K562 (cell line): ENCODE measurements at regions not wholly inside any gene's neighbourhood (a gene's known extent, or its start where the extent isn't known, plus 50 kb on each side); places are given as distances from the start of the nearest gene placed in this dataset.

ENCODE experiments used
- BCOR ChIP-seq: fragments of 450-650 bp; IDR thresholded peaks from 2 replicates; pipeline ENCODE4 v1.6.1; 2016
- EZH2 ChIP-seq: IDR thresholded peaks from 2 replicates; pipeline ENCODE4 v1.6.1; 2012; ENCODE audit warnings: low read depth, mild to moderate bottlenecking, inconsistent platforms, low read length, borderline replicate concordance
- HDAC6 ChIP-seq: IDR thresholded peaks from 2 replicates; pipeline ENCODE4 v1.6.1; 2012; ENCODE audit warnings: low read depth, mild to moderate bottlenecking, control low read depth, inconsistent platforms, low read length, moderate library complexity
- JUN ChIP-seq, 2 experiments: sonication (generic) in 1 of 2; formaldehyde crosslinking in 1 of 2; IDR thresholded peaks; 2 replicates each; pipeline versions ENCODE4 v1.6.1 to v1.8.0; 2012 to 2022; ENCODE audit warnings: borderline replicate concordance in 2 of 2, mild to moderate bottlenecking in 2 of 2, improper control_type of control experiment in 1 of 2, low read depth in 1 of 2, low read length in 1 of 2, missing genetic modification reagents in 1 of 2
- PHF8 ChIP-seq: fragments of 200-600 bp; sonication (generic); IDR thresholded peaks from 2 replicates; pipeline ENCODE4 v1.6.1; 2012; ENCODE audit warnings: mixed run types, mild to moderate bottlenecking, inconsistent platforms, low read length, moderate library complexity, borderline replicate concordance
- POLR2AphosphoS5 ChIP-seq: IDR thresholded peaks from 2 replicates; pipeline ENCODE4 v1.6.1; 2011; ENCODE audit warnings: mild to moderate bottlenecking, low read depth, low read length, moderate library complexity; ENCODE audit not compliant: control insufficient read depth, insufficient read depth
- XRCC5 ChIP-seq: fragments of 200-400 bp; formaldehyde crosslinking; IDR thresholded peaks from 2 replicates; pipeline ENCODE4 v1.6.1; 2017; ENCODE audit warnings: low read depth, mild to moderate bottlenecking, low read length
- ZNF217 ChIP-seq: sonication (generic); formaldehyde crosslinking; IDR thresholded peaks from 2 replicates; pipeline ENCODE4 v1.8.0; 2022; ENCODE audit warnings: mild to moderate bottlenecking, missing genetic modification reagents
- ZNF274 ChIP-seq: IDR thresholded peaks from 2 replicates; pipeline ENCODE4 v1.6.1; 2011; ENCODE audit warnings: low read depth, mild to moderate bottlenecking, low read length, moderate library complexity, borderline replicate concordance
- ZNF586 ChIP-seq: fragments of 450-650 bp; formaldehyde crosslinking; conservative IDR thresholded peaks from 2 replicates; pipeline ENCODE4 v1.4.0; 2020; ENCODE audit warnings: mild to moderate bottlenecking, moderate library complexity
- TF ChIP-seq, protein P1 (sequence below), 3 experiments: IDR thresholded peaks in 2 of 3; conservative IDR thresholded peaks in 1 of 3; 2 replicates each; pipeline ENCODE4 v1.5.1; 2011 to 2012; ENCODE audit warnings: low read length in 3 of 3, mild to moderate bottlenecking in 3 of 3, control low read depth in 2 of 3, improper control_type of control experiment in 1 of 3, inconsistent platforms in 1 of 3, low read depth in 1 of 3, mixed read lengths in 1 of 3, moderate library complexity in 1 of 3; ENCODE audit not compliant: insufficient read depth in 2 of 3
- TF ChIP-seq, protein P2 (sequence below): fragments of 250-450 bp; sonication (Bioruptor Pico); IDR thresholded peaks from 2 replicates; pipeline ENCODE4 v1.4.0; 2020; ENCODE audit warnings: mild to moderate bottlenecking, moderate library complexity
- TF ChIP-seq, protein P3 (sequence below): sonication (generic); formaldehyde crosslinking; IDR thresholded peaks from 2 replicates; pipeline ENCODE4 v1.8.0; 2022; ENCODE audit warnings: mild to moderate bottlenecking, low read depth, missing genetic modification reagents

DNA sequence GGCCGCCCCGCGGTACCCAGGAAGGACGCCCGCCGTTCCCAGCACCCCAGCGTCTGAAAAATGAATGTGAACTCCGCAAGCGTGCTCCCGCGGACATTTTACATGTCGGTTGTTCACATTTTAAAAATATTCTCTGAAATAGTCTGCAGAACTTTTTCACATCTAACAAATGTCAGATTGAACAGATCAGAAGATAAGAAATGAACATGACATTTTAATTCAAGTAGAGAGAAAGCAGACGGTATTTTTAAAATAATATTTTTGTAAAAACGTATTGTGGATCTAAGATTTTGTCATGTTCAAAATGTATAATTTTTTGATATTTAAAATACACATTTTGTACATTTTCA is 101.8 kb upstream of the DIO3 start:
- TF ChIP-seq HDAC6 = no peak
- no peak for TF ChIP-seq EZH2
- TF ChIP-seq, protein P1, sequence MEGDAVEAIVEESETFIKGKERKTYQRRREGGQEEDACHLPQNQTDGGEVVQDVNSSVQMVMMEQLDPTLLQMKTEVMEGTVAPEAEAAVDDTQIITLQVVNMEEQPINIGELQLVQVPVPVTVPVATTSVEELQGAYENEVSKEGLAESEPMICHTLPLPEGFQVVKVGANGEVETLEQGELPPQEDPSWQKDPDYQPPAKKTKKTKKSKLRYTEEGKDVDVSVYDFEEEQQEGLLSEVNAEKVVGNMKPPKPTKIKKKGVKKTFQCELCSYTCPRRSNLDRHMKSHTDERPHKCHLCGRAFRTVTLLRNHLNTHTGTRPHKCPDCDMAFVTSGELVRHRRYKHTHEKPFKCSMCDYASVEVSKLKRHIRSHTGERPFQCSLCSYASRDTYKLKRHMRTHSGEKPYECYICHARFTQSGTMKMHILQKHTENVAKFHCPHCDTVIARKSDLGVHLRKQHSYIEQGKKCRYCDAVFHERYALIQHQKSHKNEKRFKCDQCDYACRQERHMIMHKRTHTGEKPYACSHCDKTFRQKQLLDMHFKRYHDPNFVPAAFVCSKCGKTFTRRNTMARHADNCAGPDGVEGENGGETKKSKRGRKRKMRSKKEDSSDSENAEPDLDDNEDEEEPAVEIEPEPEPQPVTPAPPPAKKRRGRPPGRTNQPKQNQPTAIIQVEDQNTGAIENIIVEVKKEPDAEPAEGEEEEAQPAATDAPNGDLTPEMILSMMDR (IDR thresholded peaks at IDR 0.05 in 2 of 3, conservative IDR thresholded peaks at IDR 0.05 in 1 of 3; ENCODE audit: insufficient read depth in 2 of 3, low read depth in 1 of 3, low read length in 3 of 3) = no peak
- TF ChIP-seq JUN (IDR thresholded peaks at IDR 0.05; ENCODE audit: borderline replicate concordance, low read depth, low read length) = no peak
- TF ChIP-seq JUN (CRISPR knock-in tag; IDR thresholded peaks at IDR 0.05; ENCODE audit: borderline replicate concordance) = no peak
- no peak for TF ChIP-seq POLR2AphosphoS5
- TF ChIP-seq, protein P2, sequence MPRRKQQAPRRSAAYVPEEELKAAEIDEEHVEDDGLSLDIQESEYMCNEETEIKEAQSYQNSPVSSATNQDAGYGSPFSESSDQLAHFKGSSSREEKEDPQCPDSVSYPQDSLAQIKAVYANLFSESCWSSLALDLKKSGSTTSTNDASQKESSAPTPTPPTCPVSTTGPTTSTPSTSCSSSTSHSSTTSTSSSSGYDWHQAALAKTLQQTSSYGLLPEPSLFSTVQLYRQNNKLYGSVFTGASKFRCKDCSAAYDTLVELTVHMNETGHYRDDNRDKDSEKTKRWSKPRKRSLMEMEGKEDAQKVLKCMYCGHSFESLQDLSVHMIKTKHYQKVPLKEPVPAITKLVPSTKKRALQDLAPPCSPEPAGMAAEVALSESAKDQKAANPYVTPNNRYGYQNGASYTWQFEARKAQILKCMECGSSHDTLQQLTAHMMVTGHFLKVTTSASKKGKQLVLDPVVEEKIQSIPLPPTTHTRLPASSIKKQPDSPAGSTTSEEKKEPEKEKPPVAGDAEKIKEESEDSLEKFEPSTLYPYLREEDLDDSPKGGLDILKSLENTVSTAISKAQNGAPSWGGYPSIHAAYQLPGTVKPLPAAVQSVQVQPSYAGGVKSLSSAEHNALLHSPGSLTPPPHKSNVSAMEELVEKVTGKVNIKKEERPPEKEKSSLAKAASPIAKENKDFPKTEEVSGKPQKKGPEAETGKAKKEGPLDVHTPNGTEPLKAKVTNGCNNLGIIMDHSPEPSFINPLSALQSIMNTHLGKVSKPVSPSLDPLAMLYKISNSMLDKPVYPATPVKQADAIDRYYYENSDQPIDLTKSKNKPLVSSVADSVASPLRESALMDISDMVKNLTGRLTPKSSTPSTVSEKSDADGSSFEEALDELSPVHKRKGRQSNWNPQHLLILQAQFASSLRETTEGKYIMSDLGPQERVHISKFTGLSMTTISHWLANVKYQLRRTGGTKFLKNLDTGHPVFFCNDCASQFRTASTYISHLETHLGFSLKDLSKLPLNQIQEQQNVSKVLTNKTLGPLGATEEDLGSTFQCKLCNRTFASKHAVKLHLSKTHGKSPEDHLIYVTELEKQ (CRISPR knock-in tag) = no peak
- TF ChIP-seq ZNF217 (CRISPR knock-in tag) = no peak
- TF ChIP-seq BCOR = no peak
- no peak for TF ChIP-seq XRCC5
- TF ChIP-seq ZNF274 = no peak
- TF ChIP-seq, protein P3, sequence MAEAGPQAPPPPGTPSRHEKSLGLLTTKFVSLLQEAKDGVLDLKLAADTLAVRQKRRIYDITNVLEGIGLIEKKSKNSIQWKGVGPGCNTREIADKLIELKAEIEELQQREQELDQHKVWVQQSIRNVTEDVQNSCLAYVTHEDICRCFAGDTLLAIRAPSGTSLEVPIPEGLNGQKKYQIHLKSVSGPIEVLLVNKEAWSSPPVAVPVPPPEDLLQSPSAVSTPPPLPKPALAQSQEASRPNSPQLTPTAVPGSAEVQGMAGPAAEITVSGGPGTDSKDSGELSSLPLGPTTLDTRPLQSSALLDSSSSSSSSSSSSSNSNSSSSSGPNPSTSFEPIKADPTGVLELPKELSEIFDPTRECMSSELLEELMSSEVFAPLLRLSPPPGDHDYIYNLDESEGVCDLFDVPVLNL = no peak
- TF ChIP-seq PHF8 = no peak
- TF ChIP-seq ZNF586 (CRISPR knock-in tag) = no peak
